22Rv1 (cell line): ENCODE measurements at regions not wholly inside any gene's neighbourhood (a gene's known extent, or its start where the extent isn't known, plus 50 kb on each side); places are given as distances from the start of the nearest gene placed in this dataset.

Experiments used
- CTCF ChIP-seq: fragments of 450-650 bp; IDR thresholded peaks from 2 replicates; pipeline ENCODE4 v1.5.1; 2017; ENCODE audit warnings: mild to moderate bottlenecking
- ZFX ChIP-seq: fragments of 450-650 bp; IDR thresholded peaks from 2 replicates; pipeline ENCODE4 v1.6.1; 2017; ENCODE audit warnings: antibody characterized with exemption, borderline replicate concordance

DNA sequence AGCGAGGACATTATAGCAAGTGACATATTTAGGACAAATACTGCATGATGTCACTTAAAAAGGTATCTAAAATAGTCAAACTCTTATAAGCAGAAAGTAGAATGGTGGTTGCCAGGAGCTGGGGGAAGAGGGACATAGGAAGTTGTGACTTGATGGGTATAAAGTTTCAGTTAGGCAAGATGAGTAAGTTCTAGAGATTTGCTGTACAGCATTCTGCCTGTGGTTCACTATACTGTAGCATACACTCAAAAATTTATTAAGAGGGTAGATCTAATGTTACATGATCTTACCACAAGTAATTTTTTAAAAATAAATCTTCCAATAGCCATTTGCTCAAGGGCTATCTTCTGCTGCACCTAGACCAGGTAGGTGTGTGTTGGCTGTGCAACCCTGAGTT lies 78.1 kb upstream of the NPAS2 start:
- no peak for TF ChIP-seq CTCF
- TF ChIP-seq ZFX = no peak
